Gastrocnemius medialis (tissue), 4 donors: ENCODE measurements at regions not wholly inside any gene's neighbourhood (a gene's known extent, or its start where the extent isn't known, plus 50 kb on each side); places are given as distances from the start of the nearest gene placed in this dataset.

Experiments used
- ATAC-seq, 2 donors: fragments of 150-250 bp; one replicate each; pipeline ENCODE4 v1.9.1; 2016
- DNase-seq, 2 donors: peaks; one replicate each; pipeline ENCODE4 v3.0.0-alpha.2; 2019
- H3K27ac ChIP-seq, 4 donors: fragments of 200-600 bp; sonication (generic); 1 replicate in 1 of 4; 2 replicates in 3 of 4; pipeline ENCODE4 v1.5.1; 2016 to 2018; ENCODE audit warnings: mild to moderate bottlenecking in 2 of 4, moderate library complexity in 1 of 4
- H3K27me3 ChIP-seq, 3 donors: fragments of 200-600 bp; sonication (generic) in 2 of 3; 1 replicate in 1 of 3; 2 replicates in 2 of 3; pipeline versions ENCODE4 v1.5.1 to v1.6.0; 2016 to 2019; ENCODE audit warnings: mild to moderate bottlenecking in 1 of 3, moderate library complexity in 1 of 3
- H3K36me3 ChIP-seq, 2 donors: fragments of 200-600 bp; sonication (generic) in 1 of 2; one replicate each; pipeline ENCODE4 v1.5.1; 2017 to 2018
- H3K4me1 ChIP-seq, 2 donors: fragments of 200-600 bp; sonication (generic) in 1 of 2; one replicate each; pipeline ENCODE4 v1.5.1; 2016 to 2017; ENCODE audit warnings: mild to moderate bottlenecking in 2 of 2
- H3K4me3 ChIP-seq, 4 donors: fragments of 200-600 bp; sonication (generic) in 3 of 4; 1 replicate in 1 of 4; 2 replicates in 3 of 4; pipeline ENCODE4 v1.5.1; 2016 to 2019; ENCODE audit warnings: mild to moderate bottlenecking in 2 of 4
- H3K9me3 ChIP-seq, 3 donors: fragments of 200-600 bp; sonication (generic) in 2 of 3; 1 replicate in 1 of 3; 2 replicates in 2 of 3; pipeline ENCODE4 v1.5.1; 2016 to 2019
- CTCF ChIP-seq, 5 experiments: fragments of 450-650 bp in 3 of 5; fragments of 200-600 bp in 2 of 5; sonication (generic) in 2 of 5; IDR thresholded peaks in 4 of 5; conservative IDR thresholded peaks in 1 of 5; 1 replicate in 4 of 5; 2 replicates in 1 of 5; pipeline ENCODE4 v1.5.1; 2016 to 2019; ENCODE audit warnings: antibody characterized with exemption in 5 of 5, mild to moderate bottlenecking in 3 of 5, moderate library complexity in 3 of 5
- POLR2A ChIP-seq, 2 donors: fragments of 450-650 bp; IDR thresholded peaks; one replicate each; pipeline ENCODE4 v1.6.1; 2017; ENCODE audit warnings: antibody characterized with exemption in 2 of 2, mild to moderate bottlenecking in 2 of 2, moderate library complexity in 2 of 2
- in situ Hi-C, 4 donors: fragments of 200-750 bp; cut with MboI; loops; one replicate each; pipeline versions ENCODE4 v1.15.0 to v1.8.0; 2017; ENCODE audit warnings: low sequenced_read_pairs in 4 of 4
- intact Hi-C: fragments of 100-400 bp; cut with DNase I; formaldehyde crosslinking; loops from one replicate; pipeline ENCODE4 v1.15.1; 2023; ENCODE audit warnings: low total_unique reads

- H3K36me3 ChIP-seq: no peaks in the 10 kb centered on the region
- H3K27me3 ChIP-seq: no peaks in the 10 kb centered on the region
- ATAC-seq (no peak), DNase-seq (no peak)
- in situ Hi-C loops: loop anchor here in 1 of 4 donors (25.0 kb wide), 2 partner anchors 96 to 771 kb away; no protein-coding TSS in a partner anchor
- H3K4me1 ChIP-seq: no peaks in the 10 kb centered on the region
- no peak overlapping the region for H3K4me3 ChIP-seq
- TF ChIP-seq POLR2A (IDR thresholded peaks at IDR 0.05): no peak
- TF ChIP-seq CTCF (IDR thresholded peaks at IDR 0.05 in 4 of 5, conservative IDR thresholded peaks at IDR 0.05 in 1 of 5): no peak
- H3K27ac ChIP-seq: no peak overlapping the region
- H3K9me3 ChIP-seq: no peaks in the 10 kb centered on the region
- intact Hi-C loops: no loop called here
Observed at GRCh38 chr18:25658476-25658875, 306.5 kb upstream of the ZNF521 start.

DNA sequence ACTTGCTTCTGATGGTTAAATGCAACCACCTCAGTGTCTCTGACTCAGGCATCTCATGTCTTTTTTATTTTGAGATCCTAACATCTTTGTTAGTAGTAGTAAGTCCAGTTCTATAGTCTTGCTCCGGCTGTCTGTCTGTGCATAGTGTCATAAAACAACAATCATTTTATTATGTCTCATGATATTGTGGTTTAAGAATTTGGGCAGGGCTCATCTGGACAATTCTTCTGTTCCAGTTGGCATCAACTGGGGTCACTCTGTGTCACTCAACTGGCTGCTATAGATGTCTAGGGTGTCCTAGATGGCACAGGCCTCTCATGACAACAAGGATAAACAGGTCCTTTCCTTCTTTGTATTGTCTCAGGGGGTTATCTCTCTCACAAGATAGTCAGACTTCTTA lies 299.6 kb upstream of the ZNF521 start:
- no peak overlapping the region for H3K27ac ChIP-seq
- ATAC-seq (no peak), DNase-seq (no peak)
- H3K27me3 ChIP-seq: no peaks in the 10 kb centered on the region
- H3K36me3 ChIP-seq: no peaks in the 10 kb centered on the region
- TF ChIP-seq POLR2A (IDR thresholded peaks at IDR 0.05): no peak
- H3K4me3 ChIP-seq: no peak overlapping the region
- no peaks in the 10 kb centered on the region for H3K4me1 ChIP-seq
- intact Hi-C loops (no loop called here), in situ Hi-C loops (loop anchor here in 1 of 4 donors (25.0 kb wide), 2 partner anchors 89 to 764 kb away; no protein-coding TSS in a partner anchor)
- no peaks in the 10 kb centered on the region for H3K9me3 ChIP-seq

GRCh38 chr18:25650201-25650941 lies 298.4 kb upstream of the ZNF521 start:
- intact Hi-C loops: no loop called here
- in situ Hi-C loops: loop anchor here in 1 of 4 donors (25.0 kb wide), 2 partner anchors 88 to 763 kb away; no protein-coding TSS in a partner anchor
- DNase-seq: no peak
- no peaks in the 10 kb centered on the region for H3K36me3 ChIP-seq
- H3K27me3 ChIP-seq: no peaks in the 10 kb centered on the region
- TF ChIP-seq POLR2A (IDR thresholded peaks at IDR 0.05) (no peak), CTCF (IDR thresholded peaks at IDR 0.05 in 4 of 5, conservative IDR thresholded peaks at IDR 0.05 in 1 of 5) (no peak)
- H3K4me1 ChIP-seq: no peaks in the 10 kb centered on the region
- no peak overlapping the region for H3K4me3 ChIP-seq
- H3K9me3 ChIP-seq: no peaks in the 10 kb centered on the region
- no peak overlapping the region for H3K27ac ChIP-seq
- ATAC-seq: no peak

DNA sequence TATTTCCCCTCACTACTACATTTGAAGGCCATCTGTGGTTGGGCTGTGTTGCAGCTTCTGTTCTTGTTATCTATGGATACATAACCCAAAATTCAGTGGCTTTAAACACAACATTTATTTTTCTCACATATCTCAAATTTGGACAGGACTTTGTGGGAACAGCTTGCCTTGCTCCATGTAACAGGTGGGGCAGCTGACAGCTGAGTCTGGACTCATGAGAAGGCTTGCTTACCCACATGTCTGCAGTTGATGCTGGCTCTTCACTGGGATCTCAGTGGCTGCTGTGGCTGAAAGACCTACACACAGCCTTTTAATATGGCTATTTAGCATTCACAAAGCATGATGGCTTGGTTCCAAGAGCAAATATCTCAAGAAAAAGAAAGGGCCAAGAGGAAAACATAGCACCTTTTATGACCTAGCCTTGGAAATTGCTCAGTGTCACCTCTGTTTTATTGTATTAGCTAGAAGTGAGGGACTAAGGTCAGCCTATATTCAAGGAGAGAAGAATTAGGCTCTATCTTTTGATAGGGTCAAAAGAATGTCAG lies 296.8 kb upstream of the ZNF521 start:
- H3K4me3 ChIP-seq: no peak overlapping the region
- no peaks in the 10 kb centered on the region for H3K9me3 ChIP-seq
- in situ Hi-C loops: no loop called here

More for the DNA sequence above, 296.8 kb upstream of the ZNF521 start:
- DNase-seq (no peak), ATAC-seq (no peak)
- H3K27me3 ChIP-seq: no peaks in the 10 kb centered on the region
- no peaks in the 10 kb centered on the region for H3K4me1 ChIP-seq
- no peak for TF ChIP-seq POLR2A (IDR thresholded peaks at IDR 0.05)
- TF ChIP-seq CTCF (IDR thresholded peaks at IDR 0.05 in 4 of 5, conservative IDR thresholded peaks at IDR 0.05 in 1 of 5): no peak
- H3K27ac ChIP-seq: no peak overlapping the region
- intact Hi-C loops: no loop called here
- no peaks in the 10 kb centered on the region for H3K36me3 ChIP-seq
